ENCODE measurements at regions not wholly inside any gene's neighbourhood (a gene's known extent, or its start where the extent isn't known, plus 50 kb on each side); places are given as distances from the start of the nearest gene placed in this dataset.
"Not testable (repeated sequence)": the region's sequence is repeated elsewhere in the genome, so short reads cannot be mapped to it uniquely, and the experiment has no call there.

DNA sequence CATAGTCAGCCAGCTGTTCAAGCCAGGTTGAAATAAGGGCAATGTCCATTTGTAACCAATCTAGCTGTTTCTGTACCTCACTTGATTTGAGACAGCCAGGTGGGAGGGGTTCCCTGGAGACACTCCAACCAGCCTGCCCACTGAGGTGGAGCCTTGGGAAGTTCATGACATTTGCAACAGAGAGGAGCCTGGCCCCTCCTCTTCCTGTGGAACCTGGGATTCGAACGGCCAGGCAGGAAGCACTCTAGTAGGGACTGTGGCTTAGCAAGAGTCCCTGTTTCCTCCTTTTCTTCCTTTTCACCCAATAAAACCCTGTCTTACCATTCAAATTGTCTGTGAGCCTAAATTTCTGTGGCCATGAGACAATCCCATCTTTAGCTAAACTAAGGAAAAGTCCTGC lies 312.3 kb upstream of the NMUR2 start:
- no peaks in the 10 kb centered on the region for H3K27me3 ChIP-seq (ENCODE audit: control insufficient read depth in 1 of 2, insufficient read depth in 2 of 2, low read length in 1 of 2)
- no peak overlapping the region for H3K4me3 ChIP-seq (ENCODE audit: low read length in 2 of 2)
- no peak overlapping the region for H3K27ac ChIP-seq (ENCODE audit: low read depth in 1 of 2, low read length in 2 of 2)
- peaks cover 0 to 2% of the 10 kb centered on the region in 2 donors for H3K4me1 ChIP-seq (ENCODE audit: control insufficient read depth in 1 of 2, insufficient read depth in 2 of 2, low read length in 2 of 2)
- intact Hi-C loops (cut with DNase I) = no loop called here
- no peak for DNase-seq
- WGBS, 2 donors = 50 to 74% methylated on average over 2 of the region's 2 CpGs
- no peak for ATAC-seq (ENCODE audit: low FRiP score)
- H3K9me3 ChIP-seq (ENCODE audit: control insufficient read depth, low read length) = peaks cover 6% of the 10 kb centered on the region
- no peaks in the 10 kb centered on the region for H3K36me3 ChIP-seq (ENCODE audit: control insufficient read depth in 1 of 2, insufficient read depth in 2 of 2, low read length in 1 of 2)

DNA sequence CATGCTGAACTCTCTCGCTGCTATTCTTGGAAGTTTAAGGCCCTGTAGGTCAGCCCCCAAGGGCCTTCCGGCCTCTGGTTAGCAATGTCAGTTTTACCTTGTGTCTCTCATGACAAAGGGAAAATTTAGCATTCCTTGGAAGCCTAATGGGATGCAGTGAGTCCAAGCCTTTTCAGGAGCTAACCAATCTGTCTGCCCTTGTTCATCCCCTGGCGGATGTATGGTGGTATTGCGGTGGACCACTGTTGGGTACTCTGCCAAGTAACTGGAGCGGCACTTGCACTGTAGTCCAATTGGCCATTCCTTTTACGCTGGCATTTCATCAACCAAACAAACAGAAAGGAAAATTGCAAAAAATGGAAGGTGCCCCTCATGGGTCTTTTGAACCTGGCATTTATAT lies 318.4 kb upstream of the NMUR2 start:
- no peak overlapping the region for H3K4me3 ChIP-seq (ENCODE audit: low read length in 2 of 2)
- ATAC-seq (ENCODE audit: low FRiP score) (no peak), DNase-seq (no peak)
- no peaks in the 10 kb centered on the region for H3K27me3 ChIP-seq (ENCODE audit: control insufficient read depth in 1 of 2, insufficient read depth in 2 of 2, low read length in 1 of 2)
- intact Hi-C loops (cut with DNase I) = no loop called here
- H3K4me1 ChIP-seq (ENCODE audit: control insufficient read depth in 1 of 2, insufficient read depth in 2 of 2, low read length in 2 of 2) = no peaks in the 10 kb centered on the region
- no peaks in the 10 kb centered on the region for H3K36me3 ChIP-seq (ENCODE audit: control insufficient read depth in 1 of 2, insufficient read depth in 2 of 2, low read length in 1 of 2)
- peaks cover 10% of the 10 kb centered on the region for H3K9me3 ChIP-seq (ENCODE audit: control insufficient read depth, low read length)
- H3K27ac ChIP-seq (ENCODE audit: low read depth in 1 of 2, low read length in 2 of 2) = no peak overlapping the region
- WGBS, 2 donors = 86% methylated on average over 6 of the region's 6 CpGs

GRCh38 chr5:152730176-152730575 lies 325.1 kb upstream of the NMUR2 start:
- ATAC-seq (ENCODE audit: low FRiP score) = no peak
- intact Hi-C loops (cut with DNase I) = no loop called here
- no peak for DNase-seq
- Histone ChIP-seq H3K27me3 (ENCODE audit: control insufficient read depth in 1 of 2, insufficient read depth in 2 of 2, low read length in 1 of 2) (no peaks in the 10 kb centered on the region), H3K4me1 (ENCODE audit: control insufficient read depth in 1 of 2, insufficient read depth in 2 of 2, low read length in 2 of 2) (no peaks in the 10 kb centered on the region), H3K27ac (ENCODE audit: low read depth in 1 of 2, low read length in 2 of 2) (no peak overlapping the region), H3K9me3 (ENCODE audit: control insufficient read depth, low read length) (no peaks in the 10 kb centered on the region), H3K4me3 (ENCODE audit: low read length in 2 of 2) (no peak overlapping the region), H3K36me3 (ENCODE audit: control insufficient read depth in 1 of 2, insufficient read depth in 2 of 2, low read length in 1 of 2) (no peaks in the 10 kb centered on the region)
- 91 to 94% methylated on average over 3 of the region's 3 CpGs for WGBS, 2 donors

DNA sequence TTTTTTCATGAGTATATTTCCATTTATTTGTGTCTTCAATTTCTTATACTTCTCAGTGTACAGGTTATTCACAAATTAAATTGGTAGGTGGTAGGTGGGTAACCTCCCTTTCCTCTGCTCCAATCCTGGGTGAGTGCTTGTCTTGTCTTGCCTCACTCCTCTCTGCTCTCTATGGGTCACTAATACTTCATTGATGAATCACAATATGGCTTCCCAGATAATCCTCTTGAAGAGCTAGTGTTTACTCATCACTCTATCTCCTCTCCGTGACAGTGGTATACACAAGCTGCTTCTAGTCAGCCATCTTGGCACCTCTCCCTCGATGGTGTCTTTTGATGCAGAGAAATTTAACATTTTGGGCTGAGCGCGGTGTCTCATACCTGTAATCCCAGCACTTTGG lies 331.8 kb upstream of the NMUR2 start:
- ATAC-seq (ENCODE audit: low FRiP score) = no peak
- Histone ChIP-seq H3K27ac (ENCODE audit: low read depth in 1 of 2, low read length in 2 of 2) (no peak overlapping the region), H3K9me3 (ENCODE audit: control insufficient read depth, low read length) (no peaks in the 10 kb centered on the region), H3K4me1 (ENCODE audit: control insufficient read depth in 1 of 2, insufficient read depth in 2 of 2, low read length in 2 of 2) (no peaks in the 10 kb centered on the region), H3K4me3 (ENCODE audit: low read length in 2 of 2) (no peak overlapping the region), H3K36me3 (ENCODE audit: control insufficient read depth in 1 of 2, insufficient read depth in 2 of 2, low read length in 1 of 2) (no peaks in the 10 kb centered on the region), H3K27me3 (ENCODE audit: control insufficient read depth in 1 of 2, insufficient read depth in 2 of 2, low read length in 1 of 2) (no peaks in the 10 kb centered on the region)
- DNase-seq = no peak
- WGBS, 2 donors = 87% methylated on average over 4 of the region's 4 CpGs
- intact Hi-C loops (cut with DNase I) = no loop called here

DNA sequence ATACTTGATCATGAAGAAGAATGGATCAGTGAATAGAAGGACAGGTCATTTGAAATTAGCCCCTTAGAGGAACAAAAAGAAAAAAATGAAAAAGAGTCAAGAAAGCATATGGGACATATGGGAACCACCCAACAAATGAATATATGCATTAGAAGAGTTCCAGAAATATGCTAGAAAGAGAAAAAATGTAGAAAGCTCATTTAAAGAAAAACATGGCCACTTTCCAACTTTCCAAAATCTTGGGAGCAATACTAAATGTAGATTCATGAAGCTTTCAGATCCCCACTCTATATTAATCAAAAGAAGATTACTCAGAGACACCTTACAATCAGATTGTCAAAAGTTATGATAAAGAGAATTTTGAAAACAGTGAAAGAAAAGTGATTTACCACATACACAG lies 334.8 kb upstream of the NMUR2 start:
- no peak overlapping the region for H3K4me3 ChIP-seq (ENCODE audit: low read length in 2 of 2)

DNA sequence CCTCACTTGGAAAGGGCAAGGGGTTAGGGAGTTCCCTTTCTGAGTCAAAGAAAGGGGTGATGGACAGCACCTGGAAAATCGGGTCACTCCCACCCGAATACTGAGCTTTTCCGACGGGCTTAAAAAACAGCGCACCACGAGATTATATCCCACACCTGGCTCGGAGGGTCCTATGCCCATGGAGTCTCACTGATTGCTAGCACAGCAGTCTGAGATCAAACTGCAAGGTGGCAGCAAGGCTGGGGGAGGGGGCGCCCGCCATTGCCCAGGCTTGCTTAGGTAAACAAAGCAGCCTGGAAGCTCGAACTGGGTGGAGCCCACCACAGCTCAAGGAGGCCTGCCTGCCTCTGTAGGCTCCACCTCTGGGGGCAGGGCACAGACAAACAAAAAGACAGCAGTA lies 336.0 kb upstream of the NMUR2 start:
- DNase-seq; intact Hi-C loops (cut with DNase I); H3K9me3 ChIP-seq (ENCODE audit: control insufficient read depth, low read length); H3K27ac ChIP-seq (ENCODE audit: low read depth in 1 of 2, low read length in 2 of 2); H3K4me3 ChIP-seq (ENCODE audit: low read length in 2 of 2); H3K4me1 ChIP-seq (ENCODE audit: control insufficient read depth in 1 of 2, insufficient read depth in 2 of 2, low read length in 2 of 2); H3K27me3 ChIP-seq (ENCODE audit: control insufficient read depth in 1 of 2, insufficient read depth in 2 of 2, low read length in 1 of 2); H3K36me3 ChIP-seq (ENCODE audit: control insufficient read depth in 1 of 2, insufficient read depth in 2 of 2, low read length in 1 of 2); ATAC-seq (ENCODE audit: low FRiP score): not testable (repeated sequence)
- 74 to 78% methylated on average over 10 of the region's 10 CpGs for WGBS, 2 donors

More for the DNA sequence above, 334.8 kb upstream of the NMUR2 start:
- intact Hi-C loops (cut with DNase I) = no loop called here
- Histone ChIP-seq H3K27ac (ENCODE audit: low read depth in 1 of 2, low read length in 2 of 2) (no peak overlapping the region), H3K27me3 (ENCODE audit: control insufficient read depth in 1 of 2, insufficient read depth in 2 of 2, low read length in 1 of 2) (no peaks in the 10 kb centered on the region), H3K36me3 (ENCODE audit: control insufficient read depth in 1 of 2, insufficient read depth in 2 of 2, low read length in 1 of 2) (no peaks in the 10 kb centered on the region), H3K4me1 (ENCODE audit: control insufficient read depth in 1 of 2, insufficient read depth in 2 of 2, low read length in 2 of 2) (no peaks in the 10 kb centered on the region), H3K9me3 (ENCODE audit: control insufficient read depth, low read length) (no peaks in the 10 kb centered on the region)
- ATAC-seq (ENCODE audit: low FRiP score) (no peak), DNase-seq (no peak)

DNA sequence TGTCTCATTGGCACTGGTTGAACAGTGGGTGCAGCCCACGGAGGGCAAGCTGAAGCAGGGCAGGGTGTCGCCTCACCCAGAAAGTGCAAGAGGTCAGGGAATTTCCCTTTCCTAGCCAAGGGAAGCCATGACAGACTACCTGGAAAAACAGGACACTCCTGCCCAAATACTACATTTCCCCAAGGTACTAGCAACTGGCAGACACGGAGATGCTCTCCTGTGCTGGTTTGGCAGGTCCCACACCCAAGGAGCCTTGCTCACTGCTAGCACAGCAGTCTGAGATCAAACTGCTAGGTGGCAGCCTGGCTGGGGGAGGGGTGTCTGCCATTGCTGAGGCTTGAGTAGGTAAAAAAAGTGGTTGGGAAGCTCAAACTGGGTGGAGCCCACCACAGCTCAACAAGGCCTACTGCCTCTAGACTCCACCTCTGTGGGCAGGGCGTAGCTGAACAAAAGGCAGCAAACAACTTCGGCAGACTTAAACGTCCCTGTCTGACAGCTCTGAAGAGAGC lies 382.7 kb upstream of the NMUR2 start:
- 56 to 58% methylated on average over 6 of the region's 6 CpGs for WGBS, 2 donors
- not testable (repeated sequence) for H3K36me3 ChIP-seq (ENCODE audit: control insufficient read depth in 1 of 2, insufficient read depth in 2 of 2, low read length in 1 of 2)

GRCh38 chr5:152801886-152802285 lies 396.8 kb upstream of the NMUR2 start:
- 71 to 75% methylated on average over 2 of the region's 2 CpGs for WGBS, 2 donors
- no peaks in the 10 kb centered on the region for H3K9me3 ChIP-seq (ENCODE audit: control insufficient read depth, low read length)
- intact Hi-C loops (cut with DNase I) = no loop called here
- H3K27ac ChIP-seq (ENCODE audit: low read depth in 1 of 2, low read length in 2 of 2) = no peak overlapping the region
- H3K27me3 ChIP-seq (ENCODE audit: control insufficient read depth in 1 of 2, insufficient read depth in 2 of 2, low read length in 1 of 2) = no peaks in the 10 kb centered on the region
- H3K36me3 ChIP-seq (ENCODE audit: control insufficient read depth in 1 of 2, insufficient read depth in 2 of 2, low read length in 1 of 2) = no peaks in the 10 kb centered on the region
- DNase-seq = no peak
- no peak overlapping the region for H3K4me3 ChIP-seq (ENCODE audit: low read length in 2 of 2)
- no peak for ATAC-seq (ENCODE audit: low FRiP score)
- peaks cover 0 to 2% of the 10 kb centered on the region in 2 donors for H3K4me1 ChIP-seq (ENCODE audit: control insufficient read depth in 1 of 2, insufficient read depth in 2 of 2, low read length in 2 of 2)

More for the DNA sequence above, 382.7 kb upstream of the NMUR2 start:
- H3K27ac ChIP-seq (ENCODE audit: low read depth in 1 of 2, low read length in 2 of 2); ATAC-seq (ENCODE audit: low FRiP score); intact Hi-C loops (cut with DNase I); H3K9me3 ChIP-seq (ENCODE audit: control insufficient read depth, low read length); H3K27me3 ChIP-seq (ENCODE audit: control insufficient read depth in 1 of 2, insufficient read depth in 2 of 2, low read length in 1 of 2); H3K4me3 ChIP-seq (ENCODE audit: low read length in 2 of 2); DNase-seq; H3K4me1 ChIP-seq (ENCODE audit: control insufficient read depth in 1 of 2, insufficient read depth in 2 of 2, low read length in 2 of 2): not testable (repeated sequence)

GRCh38 chr5:152804179-152804578 lies 399.1 kb upstream of the NMUR2 start:
- ATAC-seq (ENCODE audit: low FRiP score) (no peak), DNase-seq (no peak)
- no peak overlapping the region for H3K27ac ChIP-seq (ENCODE audit: low read depth in 1 of 2, low read length in 2 of 2)
- intact Hi-C loops (cut with DNase I) = no loop called here
- no peaks in the 10 kb centered on the region for H3K36me3 ChIP-seq (ENCODE audit: control insufficient read depth in 1 of 2, insufficient read depth in 2 of 2, low read length in 1 of 2)
- no peaks in the 10 kb centered on the region for H3K27me3 ChIP-seq (ENCODE audit: control insufficient read depth in 1 of 2, insufficient read depth in 2 of 2, low read length in 1 of 2)
- WGBS, 2 donors = 67 to 76% methylated on average over 3 of the region's 3 CpGs
- no peaks in the 10 kb centered on the region for H3K9me3 ChIP-seq (ENCODE audit: control insufficient read depth, low read length)
- H3K4me3 ChIP-seq (ENCODE audit: low read length in 2 of 2) = no peak overlapping the region
- H3K4me1 ChIP-seq (ENCODE audit: control insufficient read depth in 1 of 2, insufficient read depth in 2 of 2, low read length in 2 of 2) = peaks cover 0 to 3% of the 10 kb centered on the region in 2 donors
